NOMO-1 treated with DMSO at 0.1 percent for 48 hours (cell line): ENCODE measurements at regions not wholly inside any gene's neighbourhood (a gene's known extent, or its start where the extent isn't known, plus 50 kb on each side); places are given as distances from the start of the nearest gene placed in this dataset.

ENCODE experiments used
- DNase-seq: peaks from one replicate; lab custom pipeline; 2025; ENCODE audit not compliant: unreplicated experiment; lab: John Stamatoyannopoulos, UW

DNA sequence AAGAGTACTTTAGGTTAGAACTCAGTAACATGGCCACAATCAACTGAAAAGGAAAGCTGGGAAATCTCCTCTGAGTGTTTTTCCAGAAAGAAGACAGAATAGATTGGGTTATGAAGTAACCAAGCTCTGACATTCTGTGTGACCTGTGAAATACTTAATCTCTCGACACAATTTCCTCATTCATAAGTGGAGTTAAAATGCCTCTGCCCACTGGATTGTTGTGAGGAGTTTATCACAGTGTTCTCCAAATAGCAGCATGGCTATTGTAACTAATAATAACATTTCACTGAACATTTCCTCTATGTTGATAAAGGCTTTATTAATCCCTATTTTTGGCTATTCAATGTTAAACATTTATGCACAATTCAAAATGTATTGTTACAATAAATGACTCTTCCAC lies 311.0 kb downstream of the GABRB2 start:
- no peak for DNase-seq

DNA sequence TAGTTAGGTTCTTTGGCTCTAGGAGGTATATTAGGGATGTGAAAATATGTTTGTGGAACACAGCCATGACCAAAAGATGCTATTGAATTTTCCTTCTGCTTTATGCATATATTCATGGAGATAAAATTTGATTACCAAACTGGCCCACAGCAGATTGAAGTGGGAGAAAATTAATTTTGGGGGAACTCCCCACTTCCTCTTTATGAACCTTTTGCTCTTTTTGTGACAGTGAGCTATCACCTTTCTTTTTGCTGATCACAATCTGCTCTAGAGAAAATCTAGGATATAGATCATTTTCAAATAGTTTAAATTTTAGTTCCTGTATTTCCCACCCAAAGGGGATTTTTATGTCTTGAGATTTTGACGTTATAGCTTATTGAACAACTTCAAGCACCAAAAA lies 313.0 kb downstream of the GABRB2 start:
- DNase-seq: no peak

GRCh38 chr5:161230221-161230620 lies 316.3 kb downstream of the GABRB2 start:
- DNase-seq: no peak

GRCh38 chr5:161219816-161220215 lies 326.7 kb downstream of the GABRB2 start:
- no peak for DNase-seq

DNA sequence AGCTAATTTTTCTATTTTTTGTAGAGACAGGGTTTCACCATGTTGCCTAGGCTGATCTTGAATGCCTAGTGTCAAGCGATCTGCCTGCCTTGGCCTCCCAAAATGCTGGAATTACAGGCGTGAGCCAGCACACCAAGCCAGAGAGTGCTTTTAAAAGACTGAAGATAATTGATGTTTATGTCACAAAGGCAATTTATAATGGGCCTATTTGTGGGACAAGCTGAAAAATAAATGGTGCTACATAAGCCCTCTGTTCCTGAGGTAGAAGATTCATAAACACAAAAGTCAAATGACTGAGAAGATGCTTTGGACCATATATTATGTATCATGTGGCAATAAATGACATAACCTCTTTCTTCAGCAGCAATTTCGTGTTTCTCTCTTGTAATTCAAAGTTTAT lies 329.6 kb downstream of the GABRB2 start:
- no peak for DNase-seq

DNA sequence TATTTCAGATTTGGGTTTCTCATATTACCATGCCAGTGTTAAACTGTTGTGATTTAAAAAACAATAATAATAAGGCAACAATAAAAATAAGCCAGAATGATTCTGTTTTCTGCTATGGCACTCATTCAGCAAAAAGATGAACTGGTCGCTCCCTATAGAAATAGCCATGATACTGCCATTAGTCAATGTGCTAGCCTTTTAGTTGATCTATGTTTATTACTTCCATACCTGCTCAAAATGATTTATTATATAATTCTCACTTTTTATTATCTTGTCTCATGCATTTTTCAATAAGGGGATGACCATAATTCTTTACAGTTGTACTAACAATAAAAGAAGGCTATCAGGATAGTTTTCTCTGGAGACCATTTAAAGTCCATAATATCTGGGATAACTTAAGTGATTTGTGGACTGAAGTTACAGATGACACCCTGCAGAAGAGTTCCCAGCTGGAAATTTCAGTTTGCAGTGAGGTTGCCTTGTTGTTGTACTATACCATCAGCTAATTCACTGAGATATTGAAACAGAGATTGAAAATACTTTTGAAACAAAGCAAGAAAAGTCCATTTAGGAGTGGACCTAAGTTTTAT lies 334.3 kb downstream of the GABRB2 start:
- no peak for DNase-seq

- no peak for DNase-seq
Observed at GRCh38 chr5:161201558-161201957, 345.0 kb downstream of the GABRB2 start.

- no peak for DNase-seq
Observed at GRCh38 chr5:161190778-161191177, 338.8 kb upstream of the ATP10B start.

GRCh38 chr5:161190086-161190485 lies 338.1 kb upstream of the ATP10B start:
- no peak for DNase-seq

- DNase-seq: no peak
Observed at GRCh38 chr5:161189452-161189851, 337.4 kb upstream of the ATP10B start.

DNA sequence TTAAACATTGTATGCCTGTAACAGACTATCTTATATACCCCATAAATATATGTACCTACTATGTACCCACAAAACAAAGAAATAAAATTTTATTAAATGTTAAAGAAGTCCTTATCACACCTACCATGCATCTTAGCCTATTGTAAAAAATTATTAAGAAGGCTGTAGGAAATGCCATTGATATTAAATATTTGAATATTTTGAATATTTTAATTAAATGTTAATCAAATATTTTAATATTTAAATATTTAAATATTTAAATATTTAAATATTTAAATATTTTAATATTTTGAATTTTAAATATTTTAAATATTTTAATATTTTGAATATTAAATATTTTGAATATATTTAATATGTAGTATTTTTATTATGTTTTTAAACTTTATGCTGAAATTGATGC lies 331.5 kb upstream of the ATP10B start:
- no peak for DNase-seq

DNA sequence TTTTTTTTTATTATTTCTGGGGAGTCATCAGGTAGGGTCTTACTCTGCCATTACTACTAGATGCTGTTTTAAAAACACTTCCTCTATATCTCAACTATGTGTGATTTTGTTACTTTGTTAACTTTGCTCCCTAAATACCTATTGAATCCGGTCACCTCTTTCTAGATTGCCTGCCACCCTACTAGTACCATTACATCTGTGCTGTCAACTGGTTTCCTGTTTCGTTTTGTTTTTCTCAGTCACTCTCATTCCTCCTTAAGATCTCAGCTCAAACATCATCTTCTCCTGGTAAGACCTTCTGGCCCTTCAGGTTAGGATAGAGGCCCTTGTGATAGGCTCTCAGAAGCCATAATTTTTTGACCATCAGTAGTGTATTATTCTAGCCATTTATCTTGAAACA lies 324.2 kb upstream of the ATP10B start:
- no peak for DNase-seq

- DNase-seq: no peak
Observed at GRCh38 chr5:161169776-161170175, 317.8 kb upstream of the ATP10B start.

DNA sequence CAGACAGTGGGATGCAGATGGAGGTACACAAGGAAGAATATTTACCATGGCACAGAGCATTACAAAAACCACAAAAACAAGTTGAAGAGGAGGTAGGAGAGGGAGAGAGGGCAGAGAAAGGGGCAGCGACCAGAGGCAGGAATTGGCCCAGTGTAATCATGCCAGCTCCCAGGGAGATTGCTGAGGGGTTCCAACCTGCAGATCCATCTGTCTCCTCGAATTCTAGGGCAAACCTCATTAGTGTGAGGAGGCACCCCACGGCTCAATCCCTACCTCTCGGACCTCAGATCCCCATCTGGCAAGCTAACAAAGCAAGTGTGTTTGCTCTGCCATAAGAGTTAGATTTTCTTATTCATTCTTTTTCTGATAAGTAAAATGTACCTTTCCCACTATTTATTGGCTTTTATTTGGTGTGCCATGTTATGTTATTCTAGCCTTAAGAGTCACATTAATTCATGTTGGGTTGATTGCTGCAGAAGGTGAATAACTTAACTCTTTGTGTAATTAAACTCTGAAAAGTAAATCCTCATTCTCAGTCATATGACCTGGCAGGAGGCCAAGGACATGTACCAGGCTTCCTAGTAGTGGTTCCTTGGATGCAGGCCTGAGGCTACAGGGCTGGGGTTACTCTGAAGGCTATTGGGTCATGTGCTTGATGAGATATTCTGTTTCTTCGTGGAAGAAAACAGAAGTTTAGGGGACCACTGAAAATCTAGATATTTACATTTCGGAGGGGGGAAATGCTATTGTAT lies 315.2 kb upstream of the ATP10B start:
- no peak for DNase-seq

DNA sequence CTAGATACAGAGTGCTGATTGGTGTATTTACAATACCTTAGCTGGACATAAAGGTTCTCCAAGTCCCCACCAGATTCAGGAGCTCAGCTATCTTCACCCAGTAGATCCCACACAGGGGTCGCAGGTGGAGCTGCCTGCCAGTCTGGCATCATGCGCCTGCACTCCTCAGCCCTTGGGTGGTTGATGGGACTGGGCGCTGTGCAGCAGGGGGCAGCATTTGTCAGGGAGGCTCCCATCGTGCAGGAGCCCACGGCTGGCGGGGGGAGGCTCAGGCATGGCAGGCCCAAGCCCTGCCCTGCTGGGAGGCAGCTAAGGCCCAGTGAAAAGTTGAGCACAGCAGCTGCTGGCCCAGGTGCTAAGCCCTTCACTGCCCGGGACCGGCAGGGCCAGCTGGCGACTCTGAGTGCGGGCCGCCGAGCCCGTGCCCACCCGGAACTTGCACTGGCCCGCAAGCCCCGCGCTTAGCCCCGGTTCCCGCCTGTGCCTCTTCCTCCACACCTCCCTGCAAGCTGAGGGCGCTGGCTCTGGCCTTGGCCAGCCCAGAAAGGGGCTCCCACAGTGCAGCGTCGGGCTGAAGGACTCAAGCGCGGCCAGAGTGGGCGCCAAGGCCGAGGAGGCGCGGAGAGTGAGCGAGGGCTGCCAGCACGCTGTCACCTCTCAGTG lies 314.1 kb upstream of the ATP10B start:
- DNase-seq: no peak

DNA sequence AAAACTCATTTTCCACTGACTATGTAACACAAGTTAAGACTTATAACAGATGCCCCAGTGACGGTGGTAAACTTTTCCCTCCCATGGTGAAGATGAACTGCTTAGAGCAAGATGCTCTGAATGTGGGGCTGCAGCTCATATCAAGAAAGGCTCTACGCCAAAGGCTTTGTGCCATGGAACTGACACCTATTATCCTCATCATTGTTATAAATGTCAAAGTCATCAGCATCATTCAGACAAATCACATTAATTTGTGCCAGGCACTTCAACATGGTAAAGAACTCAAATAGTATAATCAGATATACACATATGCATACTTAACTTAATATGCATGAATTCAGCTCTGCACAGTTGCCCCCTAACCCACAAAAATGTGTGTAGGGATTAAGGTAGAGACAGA lies 305.9 kb upstream of the ATP10B start:
- no peak for DNase-seq

GRCh38 chr5:161155451-161155850 lies 303.4 kb upstream of the ATP10B start:
- DNase-seq: no peak

DNA sequence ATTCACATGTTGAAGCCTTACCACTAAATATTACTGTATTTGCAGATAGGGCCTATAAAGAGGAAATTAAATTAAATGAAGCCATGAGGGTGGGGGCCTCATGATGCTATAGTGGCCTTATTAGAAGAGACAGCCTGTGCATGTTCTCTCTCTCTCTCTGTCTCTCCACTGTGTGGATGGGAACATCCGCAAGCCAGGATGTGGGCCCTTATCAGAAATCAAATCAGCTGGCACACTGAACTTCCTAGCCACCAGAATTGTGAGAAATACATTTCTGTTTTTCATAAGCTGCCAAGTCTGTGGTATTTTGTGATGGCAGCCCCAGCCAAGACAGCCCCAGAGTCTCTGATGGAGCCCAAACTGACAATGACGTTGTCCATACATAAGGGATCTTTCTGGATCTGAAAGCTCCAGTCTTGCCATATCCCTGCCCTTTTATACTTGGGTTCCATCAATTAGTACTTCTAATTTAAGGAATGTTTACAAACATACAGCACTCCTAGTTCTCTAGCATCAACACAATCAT lies 300.5 kb upstream of the ATP10B start:
- DNase-seq: no peak

DNA sequence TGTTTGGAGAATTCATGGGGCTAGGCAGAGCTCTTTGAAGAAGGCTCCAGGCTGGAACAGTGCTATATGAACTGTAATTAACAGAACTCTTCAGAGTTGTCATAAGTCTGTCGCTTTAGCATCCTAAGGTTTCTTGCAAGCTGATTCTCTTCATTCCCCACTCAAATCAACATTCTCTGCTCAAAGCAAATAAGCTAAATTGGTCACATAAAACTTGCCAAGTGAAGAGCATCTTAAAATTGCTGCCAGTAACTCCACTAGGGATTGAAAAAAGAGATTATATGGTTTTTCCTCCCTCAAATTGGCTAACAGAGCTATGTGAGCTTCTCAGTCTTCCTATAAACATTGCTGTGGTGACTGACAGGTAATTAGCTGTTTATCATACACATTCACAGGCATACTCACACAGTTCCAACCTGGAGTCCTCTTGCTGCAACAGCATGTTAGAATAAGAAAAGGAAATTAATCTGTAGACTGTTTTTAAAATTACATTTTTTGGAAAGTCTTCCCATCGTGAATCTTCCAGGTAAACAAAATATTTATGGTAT lies 298.5 kb upstream of the ATP10B start:
- no peak for DNase-seq

DNA sequence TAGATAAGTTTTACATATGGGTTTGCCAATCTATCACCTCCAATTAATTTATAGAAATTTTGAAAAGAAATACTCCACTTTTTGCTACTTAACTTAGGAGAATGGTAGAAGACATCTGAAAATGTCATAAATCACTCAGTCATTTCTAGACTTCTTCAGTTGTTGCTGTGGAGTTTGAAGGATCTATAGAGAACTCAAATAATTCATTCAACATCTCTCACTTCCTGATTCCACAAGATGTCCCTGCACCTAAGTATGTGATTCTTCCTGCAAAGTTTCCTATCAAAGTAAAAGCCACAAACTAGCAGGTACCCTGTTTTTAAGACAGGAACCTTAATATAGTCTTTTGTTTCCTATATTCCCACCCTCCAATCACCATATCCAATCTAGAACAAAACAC lies 297.1 kb upstream of the ATP10B start:
- DNase-seq: no peak

- DNase-seq: no peak
Observed at GRCh38 chr5:161138751-161139455, 286.9 kb upstream of the ATP10B start.
